Activated CD4-positive, alpha-beta memory T cell treated with anti-CD3 and anti-CD28 coated beads, Interleukin-2, amount 10 ng/mL, durations not matched to agents 7 days and 5 days (primary cell): ENCODE measurements at regions not wholly inside any gene's neighbourhood (a gene's known extent, or its start where the extent isn't known, plus 50 kb on each side); places are given as distances from the start of the nearest gene placed in this dataset.

Experiments used
- CTCF ChIA-PET: fragments of 350-600 bp; sonication (Branson Sonifier 250); formaldehyde crosslinking; loops from one replicate; lab custom pipeline; 2021; ENCODE audit warnings: antibody characterized with exemption, inconsistent platforms; lab: Charles Lee
- POLR2A ChIA-PET: fragments of 350-600 bp; sonication (Branson Sonifier 250); formaldehyde crosslinking; loops from one replicate; lab custom pipeline; 2021; ENCODE audit warnings: antibody characterized with exemption; lab: Charles Lee
- DNase-seq: peaks from one replicate; pipeline ENCODE4 v3.0.0-alpha.2; 2020
- H3K27ac Mint-ChIP-seq: one replicate; pipeline ENCODE4 v1.8.0; 2021; ENCODE audit warnings: mild to moderate bottlenecking, mixed read lengths
- H3K27me3 Mint-ChIP-seq: one replicate; pipeline ENCODE4 v1.8.0; 2021; ENCODE audit warnings: mixed read lengths
- H3K36me3 Mint-ChIP-seq: one replicate; pipeline ENCODE4 v1.8.0; 2021; ENCODE audit warnings: low read depth, mixed read lengths
- H3K4me1 Mint-ChIP-seq: one replicate; pipeline ENCODE4 v1.8.0; 2021; ENCODE audit warnings: mixed read lengths
- H3K4me3 Mint-ChIP-seq: one replicate; pipeline ENCODE4 v1.8.0; 2021; ENCODE audit warnings: mild to moderate bottlenecking, mixed read lengths
- H3K9me3 Mint-ChIP-seq: one replicate; pipeline ENCODE4 v1.8.0; 2021; ENCODE audit warnings: mixed read lengths

DNA sequence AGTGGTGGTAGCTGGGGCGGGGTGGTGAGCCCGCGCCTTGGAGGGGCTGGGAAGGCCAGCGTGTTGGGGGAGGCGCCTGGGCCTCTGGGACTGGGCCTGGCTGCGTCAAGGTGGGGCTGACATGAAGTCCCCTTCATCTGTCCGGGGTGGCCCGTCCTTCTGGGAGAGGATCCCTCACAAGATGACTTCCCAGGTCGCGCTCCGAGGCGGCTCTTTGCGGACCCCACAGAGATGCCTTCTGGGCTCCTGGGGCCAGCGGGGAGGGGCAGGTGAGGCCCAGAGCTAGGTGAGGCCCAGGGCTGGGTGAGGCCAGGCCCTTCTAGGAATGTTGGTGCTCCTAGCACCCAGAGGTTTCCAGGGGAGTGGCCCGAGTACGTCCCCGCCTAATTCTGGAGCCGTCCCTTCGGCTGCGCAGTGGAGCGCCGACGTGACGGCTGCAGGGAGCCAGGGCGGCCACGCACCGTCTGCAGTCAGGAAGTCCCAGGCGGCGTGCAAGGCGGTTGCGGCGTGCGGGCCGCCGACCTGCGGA is 58.2 kb upstream of the NUPR2 start:
- CTCF ChIA-PET, result no interaction called here
- Mint-ChIP-seq H3K4me1 (no peaks in the 10 kb centered on the region), H3K9me3 (peaks cover 7% of the 10 kb centered on the region), H3K27me3 (no peaks in the 10 kb centered on the region), H3K36me3 (no peaks in the 10 kb centered on the region), H3K27ac (no peak overlapping the region), H3K4me3 (no peak overlapping the region)
- no peak for DNase-seq
- POLR2A ChIA-PET, result no interaction called here
